Astrocyte (in vitro differentiated cells and primary cell): ENCODE measurements at regions not wholly inside any gene's neighbourhood (a gene's known extent, or its start where the extent isn't known, plus 50 kb on each side); places are given as distances from the start of the nearest gene placed in this dataset.

ENCODE experiments used
- DNase-seq: peaks from one replicate; pipeline ENCODE4 v3.0.0-alpha.2; 2010; ENCODE audit warnings: low read depth
- FAIRE-seq: peaks from 2 replicates; lab custom pipeline; 2011; peaks lifted over from hg19 to GRCh38; lab: Jason Lieb, UNC
- H2AFZ ChIP-seq: 2 replicates; pipeline ENCODE4 v1.6.0; 2012; ENCODE audit warnings: low read depth, low read length, inconsistent platforms
- H3K27ac ChIP-seq: 2 replicates; pipeline ENCODE4 v1.5.1; 2011; ENCODE audit warnings: low read depth, low read length, inconsistent platforms
- H3K27me3 ChIP-seq: 2 replicates; pipeline ENCODE4 v1.6.0; 2011; ENCODE audit warnings: low read length, inconsistent platforms; ENCODE audit not compliant: insufficient read depth
- H3K36me3 ChIP-seq: 2 replicates; pipeline ENCODE4 v1.5.1; 2011; ENCODE audit warnings: low read length, inconsistent platforms; ENCODE audit not compliant: insufficient read depth
- H3K4me1 ChIP-seq: 2 replicates; pipeline ENCODE4 v1.5.1; 2011; ENCODE audit warnings: low read length, inconsistent platforms; ENCODE audit not compliant: insufficient read depth
- H3K4me2 ChIP-seq: 2 replicates; pipeline ENCODE4 v1.6.0; 2012; ENCODE audit warnings: low read length, inconsistent platforms
- H3K4me3 ChIP-seq: 2 replicates; pipeline ENCODE4 v1.5.1; 2011; ENCODE audit warnings: low read depth, mild to moderate bottlenecking, low read length, inconsistent platforms; ENCODE audit not compliant: insufficient read depth
- H3K79me2 ChIP-seq: 2 replicates; pipeline ENCODE4 v1.6.0; 2012; ENCODE audit warnings: mild to moderate bottlenecking, low read length, inconsistent platforms; ENCODE audit not compliant: insufficient read depth
- H3K9ac ChIP-seq: 2 replicates; pipeline ENCODE4 v1.6.0; 2012; ENCODE audit warnings: mild to moderate bottlenecking, low read length, inconsistent platforms
- H3K9me3 ChIP-seq: 2 replicates; pipeline ENCODE4 v1.5.1; 2012; ENCODE audit warnings: low read depth, mild to moderate bottlenecking, low read length, inconsistent platforms; ENCODE audit not compliant: insufficient read depth
- H4K20me1 ChIP-seq: 2 replicates; pipeline ENCODE4 v1.6.0; 2012; ENCODE audit warnings: low read length, inconsistent platforms; ENCODE audit not compliant: insufficient read depth
- H3K27ac Mint-ChIP-seq: one replicate; pipeline ENCODE4 v1.8.0; 2021; ENCODE audit warnings: mild to moderate bottlenecking, mixed read lengths; ENCODE audit not compliant: unreplicated experiment
- H3K27me3 Mint-ChIP-seq: one replicate; pipeline ENCODE4 v1.8.0; 2021; ENCODE audit warnings: low read depth, mixed read lengths; ENCODE audit not compliant: unreplicated experiment
- H3K36me3 Mint-ChIP-seq: one replicate; pipeline ENCODE4 v1.8.0; 2021; ENCODE audit warnings: low read depth, mixed read lengths; ENCODE audit not compliant: unreplicated experiment
- H3K4me1 Mint-ChIP-seq: one replicate; pipeline ENCODE4 v1.8.0; 2021; ENCODE audit warnings: low read depth, mixed read lengths; ENCODE audit not compliant: unreplicated experiment
- H3K4me3 Mint-ChIP-seq: one replicate; pipeline ENCODE4 v1.8.0; 2021; ENCODE audit warnings: mild to moderate bottlenecking, moderate library complexity, mixed read lengths; ENCODE audit not compliant: unreplicated experiment
- H3K9me3 Mint-ChIP-seq: one replicate; pipeline ENCODE4 v1.8.0; 2021; ENCODE audit warnings: mild to moderate bottlenecking, mixed read lengths; ENCODE audit not compliant: unreplicated experiment
- EZH2 ChIP-seq: IDR thresholded peaks from 2 replicates; pipeline ENCODE4 v1.6.1; 2012; ENCODE audit warnings: mild to moderate bottlenecking, low read length, inconsistent platforms; ENCODE audit not compliant: insufficient read depth
- TF ChIP-seq, protein P1 (sequence below): IDR thresholded peaks from 2 replicates; pipeline ENCODE4 v1.5.1; 2011; ENCODE audit warnings: low read depth, mild to moderate bottlenecking, inconsistent platforms, low read length, moderate library complexity; ENCODE audit not compliant: insufficient read depth

DNA sequence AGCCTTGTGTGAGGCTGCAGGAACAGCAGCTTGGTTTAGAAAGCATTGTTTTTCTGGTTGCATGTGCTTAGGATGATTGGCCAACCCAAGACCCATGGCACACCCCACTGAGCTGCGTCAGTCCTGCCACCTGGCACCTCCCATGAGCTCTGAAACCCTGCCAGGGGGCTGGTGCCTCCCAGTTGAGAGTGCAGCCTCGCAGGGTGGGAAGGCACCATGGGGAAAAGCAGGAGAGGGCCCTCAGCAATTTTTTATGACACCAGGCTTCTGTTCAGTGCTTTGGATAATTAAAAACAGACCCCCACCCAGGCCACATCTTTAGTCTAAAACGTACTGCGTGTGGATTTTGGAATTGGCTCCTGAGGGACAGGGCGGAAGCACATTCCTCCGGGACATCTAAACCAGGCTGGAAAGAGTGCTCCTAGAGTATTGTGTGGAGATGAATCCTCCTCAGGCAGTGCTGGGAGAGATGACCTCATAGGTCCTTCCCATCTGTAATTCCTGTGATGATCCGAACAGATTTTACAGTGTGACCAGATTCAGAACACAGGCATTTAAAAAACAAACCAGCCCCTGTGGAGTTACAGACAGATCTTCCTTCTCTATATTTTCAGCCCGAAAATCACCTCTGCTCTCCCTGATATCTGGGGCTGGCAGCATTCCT is 438.3 kb downstream of the ZNF521 start:
- no peak for DNase-seq
- H4K20me1 ChIP-seq: no peaks in the 10 kb centered on the region
- H3K4me3 ChIP-seq: no peak overlapping the region
- Mint-ChIP-seq H3K4me3 (no peak overlapping the region), H3K27ac (no peak overlapping the region), H3K27me3 (peaks cover 7% of the 10 kb centered on the region), H3K9me3 (peaks cover 2% of the 10 kb centered on the region), H3K36me3 (no peaks in the 10 kb centered on the region), H3K4me1 (peaks cover 6% of the 10 kb centered on the region)
- H3K9ac ChIP-seq: no peak overlapping the region
- H3K36me3 ChIP-seq: no peaks in the 10 kb centered on the region
- no peaks in the 10 kb centered on the region for H3K27me3 ChIP-seq
- TF ChIP-seq, protein P1, sequence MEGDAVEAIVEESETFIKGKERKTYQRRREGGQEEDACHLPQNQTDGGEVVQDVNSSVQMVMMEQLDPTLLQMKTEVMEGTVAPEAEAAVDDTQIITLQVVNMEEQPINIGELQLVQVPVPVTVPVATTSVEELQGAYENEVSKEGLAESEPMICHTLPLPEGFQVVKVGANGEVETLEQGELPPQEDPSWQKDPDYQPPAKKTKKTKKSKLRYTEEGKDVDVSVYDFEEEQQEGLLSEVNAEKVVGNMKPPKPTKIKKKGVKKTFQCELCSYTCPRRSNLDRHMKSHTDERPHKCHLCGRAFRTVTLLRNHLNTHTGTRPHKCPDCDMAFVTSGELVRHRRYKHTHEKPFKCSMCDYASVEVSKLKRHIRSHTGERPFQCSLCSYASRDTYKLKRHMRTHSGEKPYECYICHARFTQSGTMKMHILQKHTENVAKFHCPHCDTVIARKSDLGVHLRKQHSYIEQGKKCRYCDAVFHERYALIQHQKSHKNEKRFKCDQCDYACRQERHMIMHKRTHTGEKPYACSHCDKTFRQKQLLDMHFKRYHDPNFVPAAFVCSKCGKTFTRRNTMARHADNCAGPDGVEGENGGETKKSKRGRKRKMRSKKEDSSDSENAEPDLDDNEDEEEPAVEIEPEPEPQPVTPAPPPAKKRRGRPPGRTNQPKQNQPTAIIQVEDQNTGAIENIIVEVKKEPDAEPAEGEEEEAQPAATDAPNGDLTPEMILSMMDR: no peak
- no peak for TF ChIP-seq EZH2
- no peak overlapping the region for H3K27ac ChIP-seq
- no peaks in the 10 kb centered on the region for H3K9me3 ChIP-seq
- H2AFZ ChIP-seq: no peak overlapping the region
- no peak overlapping the region for H3K4me2 ChIP-seq
- no peak for FAIRE-seq
- H3K79me2 ChIP-seq: no peaks in the 10 kb centered on the region
- no peaks in the 10 kb centered on the region for H3K4me1 ChIP-seq

- no peaks in the 10 kb centered on the region for H3K36me3 ChIP-seq
- H3K36me3 Mint-ChIP-seq: no peaks in the 10 kb centered on the region
- H3K27ac Mint-ChIP-seq: no peak overlapping the region
- no peak overlapping the region for H3K4me3 ChIP-seq
- H3K27me3 ChIP-seq: no peaks in the 10 kb centered on the region
- H3K27me3 Mint-ChIP-seq: peaks cover 11% of the 10 kb centered on the region
- no peaks in the 10 kb centered on the region for H3K9me3 ChIP-seq
- H3K27ac ChIP-seq: no peak overlapping the region
- no peak overlapping the region for H2AFZ ChIP-seq
- peaks cover 6% of the 10 kb centered on the region for H3K4me1 Mint-ChIP-seq
- H3K9ac ChIP-seq: no peak overlapping the region
- DNase-seq: no peak
- H4K20me1 ChIP-seq: no peaks in the 10 kb centered on the region
- no peaks in the 10 kb centered on the region for H3K79me2 ChIP-seq
- H3K4me1 ChIP-seq: no peaks in the 10 kb centered on the region
- H3K9me3 Mint-ChIP-seq: peaks cover 2% of the 10 kb centered on the region
- TF ChIP-seq, protein P1: no peak
- no peak for TF ChIP-seq EZH2
- no peak for FAIRE-seq
- H3K4me2 ChIP-seq: no peak overlapping the region
- H3K4me3 Mint-ChIP-seq: no peak overlapping the region
These were observed 437.8 kb downstream of the ZNF521 start for GRCh38 chr18:24914171-24914525.

DNA sequence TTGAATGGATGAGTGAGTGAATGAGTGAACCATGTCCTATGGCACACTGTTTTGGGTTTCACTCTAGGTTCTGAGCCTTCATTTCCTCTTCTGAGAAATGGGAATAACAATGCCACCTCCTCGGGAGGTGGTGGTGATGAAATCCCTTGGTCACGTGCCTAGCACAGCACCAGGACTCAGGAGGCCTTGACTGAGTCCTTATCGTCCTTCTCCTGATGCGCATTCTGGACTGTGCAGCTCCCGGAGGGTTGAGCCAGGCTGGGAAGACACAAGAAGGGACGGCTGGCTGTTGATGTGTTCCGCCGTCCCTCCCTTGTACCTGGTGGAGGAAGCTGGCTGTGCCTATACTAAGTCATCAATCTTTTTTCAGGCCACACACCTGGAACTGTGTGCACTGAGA is 437.3 kb downstream of the ZNF521 start:
- no peak overlapping the region for H3K4me3 ChIP-seq
- no peak overlapping the region for H3K27ac ChIP-seq
- no peaks in the 10 kb centered on the region for H3K4me1 ChIP-seq
- H3K27me3 ChIP-seq: no peaks in the 10 kb centered on the region
- FAIRE-seq (no peak), DNase-seq (no peak)
- Mint-ChIP-seq H3K9me3 (peaks cover 2% of the 10 kb centered on the region), H3K27me3 (peaks cover 12% of the 10 kb centered on the region), H3K4me1 (peaks cover 6% of the 10 kb centered on the region), H3K36me3 (no peaks in the 10 kb centered on the region), H3K27ac (no peak overlapping the region), H3K4me3 (no peak overlapping the region)
- no peak for TF ChIP-seq EZH2
- TF ChIP-seq, protein P1: no peak
- no peak overlapping the region for H3K4me2 ChIP-seq
- H4K20me1 ChIP-seq: no peaks in the 10 kb centered on the region
- no peaks in the 10 kb centered on the region for H3K36me3 ChIP-seq
- no peaks in the 10 kb centered on the region for H3K9me3 ChIP-seq
- H3K79me2 ChIP-seq: no peaks in the 10 kb centered on the region
- H3K9ac ChIP-seq: no peak overlapping the region
- no peak overlapping the region for H2AFZ ChIP-seq
